COLO668 (cell line): ENCODE measurements at regions not wholly inside any gene's neighbourhood (a gene's known extent, or its start where the extent isn't known, plus 50 kb on each side); places are given as distances from the start of the nearest gene placed in this dataset.

Source experiments
- DNase-seq: peaks from one replicate; lab custom pipeline; 2025; ENCODE audit not compliant: unreplicated experiment; lab: John Stamatoyannopoulos, UW

- no peak for DNase-seq
These were observed 243.3 kb downstream of the IL20RB start for GRCh38 chr3:137201066-137201465.

GRCh38 chr3:137202941-137203340 lies 245.2 kb downstream of the IL20RB start:
- DNase-seq: no peak

- DNase-seq: no peak
These were observed 246.6 kb downstream of the IL20RB start for GRCh38 chr3:137204409-137204808.

- no peak for DNase-seq
These were observed 247.7 kb downstream of the IL20RB start for GRCh38 chr3:137205394-137206045.

DNA sequence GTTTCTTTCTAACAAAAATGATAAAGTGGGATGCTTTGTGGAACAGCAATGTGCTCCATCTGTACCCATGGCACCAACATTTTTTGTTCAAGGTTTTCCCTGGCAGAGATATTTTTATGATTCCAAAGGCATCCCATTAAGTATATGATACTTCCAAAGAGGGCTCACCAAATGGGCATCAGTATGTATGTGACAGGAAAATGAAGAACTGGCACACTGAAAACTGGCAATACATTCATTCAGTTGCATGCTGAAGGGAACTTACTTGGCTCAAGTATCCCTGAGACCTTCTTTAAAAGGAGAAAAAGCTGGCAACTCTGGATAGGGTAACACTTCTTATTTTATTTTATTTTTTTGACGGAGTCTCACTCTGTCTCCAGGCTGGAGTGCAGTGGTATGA lies 249.8 kb downstream of the IL20RB start:
- no peak for DNase-seq

- peak; percentile 9 for DNase-seq
These were observed 259.9 kb downstream of the IL20RB start for GRCh38 chr3:137217733-137218132.

DNA sequence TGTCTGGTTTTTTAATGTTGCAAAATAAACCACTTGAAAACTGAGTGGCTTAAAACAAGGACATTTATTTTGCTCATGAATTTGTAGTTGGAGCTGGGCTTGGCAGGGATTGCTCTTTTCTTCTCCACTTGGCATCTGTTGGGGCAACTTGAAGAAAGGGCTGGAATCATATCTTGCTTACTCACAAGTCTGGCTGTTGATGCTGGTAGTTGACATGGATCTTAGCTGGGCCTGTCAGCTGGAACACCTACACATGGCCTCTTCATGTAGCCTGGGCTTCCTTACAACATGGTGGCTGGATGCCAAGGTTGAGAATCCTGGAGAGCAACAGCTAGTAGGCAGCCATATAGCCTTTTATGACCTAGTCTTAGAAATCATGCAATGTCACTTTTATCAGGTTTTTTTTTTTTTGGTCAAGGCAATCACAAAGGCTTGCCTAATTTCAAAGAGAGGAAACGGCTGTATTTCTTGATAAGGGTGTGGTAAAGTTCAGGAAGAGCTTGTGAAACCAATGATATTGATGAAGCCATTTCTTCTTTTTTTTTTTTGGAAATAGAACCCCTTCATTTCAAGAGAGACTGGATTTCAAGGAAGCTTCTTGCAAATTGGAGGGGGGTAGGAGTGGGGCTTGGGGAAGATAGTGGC lies 262.1 kb downstream of the IL20RB start:
- no peak for DNase-seq

GRCh38 chr3:137222736-137223225 lies 265.0 kb downstream of the IL20RB start:
- DNase-seq: no peak

- no peak for DNase-seq
These were observed 266.7 kb downstream of the IL20RB start for GRCh38 chr3:137224464-137224863.

GRCh38 chr3:137242836-137243400 lies 285.1 kb downstream of the IL20RB start:
- no peak for DNase-seq

DNA sequence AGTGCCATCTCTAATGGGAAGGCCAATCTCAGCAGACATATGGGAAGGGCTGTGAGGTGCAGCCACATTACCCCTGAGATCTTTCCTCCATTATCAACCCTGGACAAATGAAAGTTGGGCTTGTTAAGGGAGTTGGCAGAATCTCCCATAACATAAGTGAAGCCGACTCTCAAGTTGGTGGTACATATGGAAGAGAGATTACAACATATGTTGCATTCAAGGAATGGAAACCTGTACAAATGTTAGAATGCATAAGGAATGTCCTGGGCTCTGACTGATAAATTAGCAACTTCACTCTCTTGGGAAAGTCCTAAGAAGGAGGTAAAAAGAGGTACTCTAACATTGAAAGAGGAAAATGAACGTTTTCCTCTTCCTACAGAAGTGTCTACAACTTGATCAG lies 288.7 kb downstream of the IL20RB start:
- no peak for DNase-seq

DNA sequence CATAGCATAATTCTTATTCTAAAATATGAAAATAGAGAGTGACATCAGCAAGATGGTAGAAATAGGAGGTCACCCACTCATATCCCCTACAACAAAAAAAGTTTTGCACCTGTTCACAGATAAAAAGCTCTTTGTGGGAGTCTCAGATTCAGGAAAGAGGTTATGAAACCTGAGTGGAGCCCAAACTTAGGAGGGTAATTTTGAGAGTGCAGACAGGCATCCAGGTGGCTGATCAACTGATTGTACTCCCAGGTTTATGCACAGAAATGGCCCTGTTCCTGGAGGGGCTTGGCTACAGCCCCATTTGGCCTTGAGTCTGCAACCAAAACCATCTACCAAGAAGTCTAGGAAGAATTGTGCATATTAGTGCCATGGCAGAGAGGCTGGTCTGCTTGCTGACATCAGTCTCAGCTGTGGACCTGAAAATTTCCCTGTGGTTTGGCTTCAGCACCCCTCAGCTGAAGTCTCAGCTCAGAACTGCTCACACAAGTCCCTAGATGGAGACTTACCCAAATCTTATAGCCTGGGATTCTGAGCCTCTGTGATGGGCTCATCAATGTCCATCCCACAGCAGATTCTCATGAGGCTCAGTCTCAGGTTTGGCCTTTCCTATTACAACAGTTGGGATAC lies 291.6 kb downstream of the IL20RB start:
- DNase-seq: no peak

DNA sequence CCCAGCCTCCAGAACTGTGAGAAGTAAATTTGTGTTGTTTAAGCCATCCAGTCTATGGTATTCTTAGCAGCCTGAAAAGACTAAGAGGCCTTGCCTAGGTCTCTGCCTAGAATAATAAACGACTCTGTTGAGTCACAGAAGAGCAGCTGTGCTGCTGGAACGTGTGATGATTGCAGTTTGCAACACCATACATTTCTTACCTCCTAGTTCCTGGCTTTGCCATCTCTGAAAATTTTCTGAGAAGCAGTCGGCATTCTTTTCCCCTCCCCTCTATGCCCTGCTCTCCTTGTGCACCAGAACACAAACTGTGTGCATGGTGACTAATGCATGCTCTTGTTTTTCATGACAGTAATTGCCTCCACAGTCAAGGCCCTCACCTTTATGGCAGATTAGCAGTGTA lies 301.3 kb downstream of the IL20RB start:
- no peak for DNase-seq

GRCh38 chr3:137259701-137260100 lies 301.9 kb downstream of the IL20RB start:
- DNase-seq: no peak

- peak; percentile 38 for DNase-seq
These were observed 306.5 kb downstream of the IL20RB start for GRCh38 chr3:137264071-137264820.

GRCh38 chr3:137264843-137265330 lies 307.1 kb downstream of the IL20RB start:
- no peak for DNase-seq

- no peak for DNase-seq
These were observed 325.1 kb downstream of the IL20RB start for GRCh38 chr3:137282871-137283270.

DNA sequence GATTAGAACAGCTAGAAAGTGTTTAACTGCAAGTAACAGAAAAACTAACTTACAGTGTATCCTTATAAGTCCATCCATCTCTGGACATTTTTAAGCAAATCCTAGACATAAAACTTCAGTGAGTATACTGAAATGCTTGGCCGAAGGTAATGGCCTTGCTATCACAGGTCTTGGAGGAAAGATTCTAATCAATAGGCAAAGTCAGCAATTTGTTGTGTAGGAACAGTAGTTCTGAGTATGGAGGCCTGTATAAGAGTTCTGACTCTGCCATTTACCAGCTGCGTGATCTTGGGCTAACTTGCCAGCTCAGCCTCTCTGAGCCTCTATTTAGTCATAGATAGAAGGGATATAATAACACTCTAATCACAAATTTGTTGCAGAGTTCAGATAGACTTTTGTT lies 328.1 kb downstream of the IL20RB start:
- no peak for DNase-seq

DNA sequence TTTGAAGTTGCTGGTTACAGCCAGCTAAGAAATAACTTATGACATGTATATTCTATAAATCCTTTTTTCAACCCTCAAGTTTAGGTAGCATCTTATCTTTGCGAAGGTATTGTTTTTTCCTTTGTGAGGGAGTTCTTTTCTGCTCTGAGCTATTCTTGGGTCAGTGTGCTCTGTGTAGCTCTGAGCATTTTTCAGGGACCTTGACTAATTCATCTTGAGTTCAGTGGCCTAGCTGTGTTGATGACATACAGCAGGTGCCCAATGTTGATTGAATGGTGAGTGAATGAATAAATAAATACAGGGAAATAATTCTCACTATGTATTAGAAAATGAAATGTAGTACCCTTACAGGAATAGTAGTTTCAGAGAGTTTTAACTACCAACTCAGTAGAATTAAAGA lies 335.3 kb downstream of the IL20RB start:
- no peak for DNase-seq

GRCh38 chr3:137294139-137294538 lies 336.4 kb downstream of the IL20RB start:
- DNase-seq: no peak

GRCh38 chr3:137294839-137295238 lies 337.1 kb downstream of the IL20RB start:
- no peak for DNase-seq
